Naive thymus-derived CD8-positive, alpha-beta T cell (primary cell): ENCODE measurements at regions not wholly inside any gene's neighbourhood (a gene's known extent, or its start where the extent isn't known, plus 50 kb on each side); places are given as distances from the start of the nearest gene placed in this dataset.

Experiments used
- ATAC-seq, 2 donors: fragments of 150-1000 bp; cut with Tn5 transposase in 1 of 2; sonication (Bioruptor Pico), chemical (Tn5 transposase) in 1 of 2; 1 replicate in 1 of 2; 2 replicates in 1 of 2; pipeline ENCODE4 v1.10.0; 2021; ENCODE audit warnings: mild to moderate bottlenecking in 2 of 2, moderate library complexity in 2 of 2
- POLR2A ChIA-PET: fragments of 350-600 bp; sonication (Branson Sonifier 250); formaldehyde crosslinking; loops from one replicate; lab custom pipeline; 2021; ENCODE audit warnings: antibody characterized with exemption; lab: Charles Lee
- DNase-seq, 10 donors: peaks; one replicate each; pipeline versions ENCODE4 v3.0.0 to v3.0.0-alpha.2; 2020 to 2022
- H3K27ac Mint-ChIP-seq, 10 donors: one replicate each; pipeline ENCODE4 v1.8.0; 2020 to 2022; ENCODE audit warnings: mild to moderate bottlenecking in 10 of 10, mixed read lengths in 10 of 10, moderate library complexity in 4 of 10, inconsistent platforms in 1 of 10
- H3K27me3 Mint-ChIP-seq, 5 donors: one replicate each; pipeline ENCODE4 v1.8.0; 2021 to 2022; ENCODE audit warnings: mixed read lengths in 5 of 5
- H3K36me3 Mint-ChIP-seq, 3 donors: one replicate each; pipeline ENCODE4 v1.8.0; 2020 to 2022; ENCODE audit warnings: mixed read lengths in 3 of 3, mild to moderate bottlenecking in 2 of 3, inconsistent platforms in 1 of 3
- H3K4me1 Mint-ChIP-seq, 4 donors: one replicate each; pipeline ENCODE4 v1.8.0; 2021 to 2022; ENCODE audit warnings: mixed read lengths in 4 of 4
- H3K4me3 Mint-ChIP-seq, 10 donors: one replicate each; pipeline ENCODE4 v1.8.0; 2020 to 2022; ENCODE audit warnings: mild to moderate bottlenecking in 10 of 10, mixed read lengths in 10 of 10, moderate library complexity in 6 of 10, inconsistent platforms in 1 of 10
- H3K9me3 Mint-ChIP-seq, 9 donors: one replicate each; pipeline ENCODE4 v1.8.0; 2020 to 2022; ENCODE audit warnings: mixed read lengths in 9 of 9, mild to moderate bottlenecking in 3 of 9, inconsistent platforms in 1 of 9, moderate library complexity in 1 of 9

DNA sequence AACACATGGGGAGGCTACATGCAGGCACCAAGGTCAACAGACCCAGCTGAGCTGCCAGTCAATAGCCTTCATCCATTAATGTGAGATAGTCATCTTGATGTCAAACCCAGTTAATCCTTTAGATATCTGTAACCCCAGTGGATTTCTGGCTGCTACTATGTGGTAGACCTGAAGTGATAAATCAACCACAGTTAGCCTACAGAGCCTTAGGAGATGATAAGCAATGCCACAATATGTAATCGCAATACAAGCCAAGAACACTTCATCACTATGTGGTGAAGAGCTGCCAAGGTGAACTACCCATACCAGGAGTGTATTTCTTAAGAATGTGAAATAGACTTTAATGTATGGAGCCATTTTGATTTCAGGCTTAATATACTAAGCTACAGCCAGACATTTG is 1175.5 kb downstream of the DTWD2 start:
- Mint-ChIP-seq H3K27me3 (no peaks in the 10 kb centered on the region), H3K27ac (no peak overlapping the region), H3K36me3 (peaks cover 0 to 7% (median 0%) of the 10 kb centered on the region in 3 donors), H3K4me3 (no peak overlapping the region), H3K9me3 (peaks cover 0 to 28% (median 10%) of the 10 kb centered on the region in 9 donors), H3K4me1 (no peaks in the 10 kb centered on the region)
- POLR2A ChIA-PET = no interaction called here
- ATAC-seq = no peak
- DNase-seq = no peak

DNA sequence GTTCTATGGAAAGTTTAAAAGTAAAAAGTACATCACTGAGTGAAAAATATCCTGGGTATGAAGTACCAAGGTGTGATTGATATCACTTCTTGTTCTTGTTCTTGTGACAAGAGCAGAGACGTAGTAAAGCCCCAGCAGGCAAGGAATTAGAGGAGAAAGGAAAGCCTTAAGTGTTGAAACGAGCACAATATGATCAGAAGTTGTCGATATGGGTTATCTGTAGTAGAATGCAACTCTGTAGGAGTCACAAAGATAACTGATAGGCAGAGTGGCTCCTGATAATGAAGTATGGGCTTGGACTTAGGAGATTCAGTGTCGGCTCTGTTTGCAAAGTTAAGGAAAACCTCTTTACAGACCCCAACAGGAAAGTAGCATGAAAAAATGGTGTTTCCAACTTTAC is 1179.1 kb downstream of the DTWD2 start:
- H3K27ac Mint-ChIP-seq = no peak overlapping the region

DNA sequence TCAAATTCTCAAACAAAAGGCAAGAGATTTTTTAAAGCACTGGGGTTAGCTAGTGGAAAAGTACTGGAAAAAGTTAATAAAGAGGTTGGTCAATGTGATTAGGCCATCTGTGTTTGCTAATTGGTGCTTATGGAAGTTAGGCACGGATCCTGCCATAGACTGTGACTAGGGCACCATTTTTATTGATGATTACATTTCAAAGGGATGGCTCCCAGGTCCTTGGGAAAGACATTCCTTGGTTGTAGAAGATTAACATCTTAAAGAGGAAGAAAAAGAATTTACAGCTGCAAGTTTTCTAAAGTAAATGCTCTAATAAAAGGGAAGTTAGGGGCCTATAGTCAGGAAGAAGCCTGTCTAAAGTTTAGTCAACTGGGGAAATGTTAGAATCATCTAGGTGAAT is 1183.3 kb downstream of the DTWD2 start:
- Mint-ChIP-seq H3K9me3 (peaks cover 0 to 29% (median 5%) of the 10 kb centered on the region in 9 donors), H3K4me1 (no peaks in the 10 kb centered on the region), H3K27me3 (no peaks in the 10 kb centered on the region), H3K27ac (no peak overlapping the region), H3K4me3 (no peak overlapping the region), H3K36me3 (no peaks in the 10 kb centered on the region)
- POLR2A ChIA-PET = no interaction called here
- DNase-seq = no peak
- no peak for ATAC-seq

More for the DNA sequence above, 1179.1 kb downstream of the DTWD2 start:
- POLR2A ChIA-PET = no interaction called here
- ATAC-seq (no peak), DNase-seq (no peak)
- H3K4me3 Mint-ChIP-seq = no peak overlapping the region
- no peaks in the 10 kb centered on the region for H3K27me3 Mint-ChIP-seq
- peaks cover 0 to 21% (median 5%) of the 10 kb centered on the region in 9 donors for H3K9me3 Mint-ChIP-seq
- H3K4me1 Mint-ChIP-seq = no peaks in the 10 kb centered on the region
- no peaks in the 10 kb centered on the region for H3K36me3 Mint-ChIP-seq

DNA sequence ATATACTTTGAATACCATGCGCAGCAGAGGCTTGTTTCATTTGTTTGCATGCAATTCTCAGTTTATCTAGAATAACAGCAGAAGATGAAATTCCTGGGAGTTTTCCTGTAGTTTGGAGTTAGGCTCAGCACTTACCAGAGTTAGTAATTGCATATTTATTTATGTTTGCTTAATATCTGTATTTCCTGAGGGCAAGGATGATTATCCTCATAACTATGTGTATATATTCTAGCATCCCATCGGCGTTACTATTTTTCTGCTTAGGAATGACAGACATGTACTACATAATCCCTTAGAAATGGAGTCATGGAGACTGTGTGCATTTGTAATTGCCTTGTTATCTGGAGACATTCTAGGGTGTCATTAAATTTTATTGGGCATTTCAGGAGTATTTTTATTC is 1184.8 kb downstream of the DTWD2 start:
- DNase-seq (no peak), ATAC-seq (no peak)
- POLR2A ChIA-PET = no interaction called here
- Mint-ChIP-seq H3K27ac (no peak overlapping the region), H3K4me3 (no peak overlapping the region), H3K27me3 (no peaks in the 10 kb centered on the region), H3K36me3 (no peaks in the 10 kb centered on the region), H3K9me3 (peaks cover 0 to 22% (median 4%) of the 10 kb centered on the region in 9 donors), H3K4me1 (no peaks in the 10 kb centered on the region)

DNA sequence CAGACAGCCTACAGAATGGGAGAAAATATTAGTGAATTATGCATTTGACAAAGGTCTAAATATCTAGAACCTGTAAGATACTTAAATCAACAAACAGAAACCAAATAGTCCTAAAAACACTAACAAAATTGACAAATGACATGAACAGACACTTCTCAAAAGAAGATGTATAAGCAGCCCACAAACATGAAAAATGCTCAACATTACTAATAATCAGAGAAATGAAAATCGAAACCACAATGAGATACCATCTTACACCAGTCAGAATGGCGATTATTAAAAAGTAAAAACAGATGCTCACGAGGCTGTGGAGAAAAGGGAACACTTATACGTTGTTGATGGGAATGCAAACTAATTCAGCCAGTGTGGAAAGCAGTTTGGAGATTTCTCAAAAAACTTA is 1186.8 kb downstream of the DTWD2 start:
- Mint-ChIP-seq H3K36me3 (no peaks in the 10 kb centered on the region), H3K9me3 (peaks cover 0 to 25% (median 4%) of the 10 kb centered on the region in 9 donors), H3K4me1 (no peaks in the 10 kb centered on the region), H3K27me3 (peaks cover 0 to 2% (median 0%) of the 10 kb centered on the region in 5 donors), H3K4me3 (no peak overlapping the region), H3K27ac (no peak overlapping the region)
- ATAC-seq (no peak), DNase-seq (no peak)
- POLR2A ChIA-PET = no interaction called here

DNA sequence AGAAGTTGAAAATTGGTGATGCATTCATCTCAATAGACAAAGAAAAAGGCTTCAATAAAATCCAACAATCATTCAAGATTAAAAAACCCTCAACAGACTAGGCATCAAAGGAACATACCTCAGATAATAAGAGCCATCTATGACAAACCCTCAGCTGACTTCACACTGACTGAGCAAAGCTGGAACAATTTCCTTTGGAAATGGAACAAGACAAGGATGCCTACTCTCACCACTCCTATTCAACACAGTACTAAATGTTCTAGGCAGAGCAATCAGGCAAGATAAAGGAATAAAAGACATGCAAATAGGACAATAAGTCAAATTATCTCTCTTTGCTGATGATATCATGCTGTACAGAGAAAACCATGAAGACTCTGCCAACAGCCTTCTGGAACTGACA is 1188.1 kb downstream of the DTWD2 start:
- ATAC-seq (no peak), DNase-seq (no peak)
- POLR2A ChIA-PET = no interaction called here
- Mint-ChIP-seq H3K27me3 (peaks cover 0 to 5% (median 0%) of the 10 kb centered on the region in 5 donors), H3K4me3 (no peak overlapping the region), H3K4me1 (no peaks in the 10 kb centered on the region), H3K9me3 (peaks cover 0 to 33% (median 4%) of the 10 kb centered on the region in 9 donors), H3K27ac (no peak overlapping the region), H3K36me3 (no peaks in the 10 kb centered on the region)

DNA sequence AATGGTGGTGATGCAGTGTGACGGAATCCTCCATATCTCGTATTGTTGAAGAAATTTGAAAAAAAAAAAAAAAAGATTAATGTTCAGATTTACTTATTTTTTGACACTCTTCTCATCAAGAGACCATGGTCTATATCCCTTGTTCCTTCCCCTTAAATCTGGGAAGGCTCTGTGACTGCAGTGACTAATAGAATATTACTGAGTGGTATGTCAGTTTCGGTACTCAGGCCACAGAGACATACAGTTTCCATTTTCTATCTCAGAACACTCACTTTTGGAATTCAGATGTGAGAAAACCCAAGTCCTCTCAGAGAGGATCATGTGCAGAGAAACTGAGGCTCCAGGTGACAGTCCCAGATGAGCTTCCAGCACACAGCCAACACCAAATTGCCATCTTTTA is 1193.5 kb downstream of the DTWD2 start:
- DNase-seq (no peak), ATAC-seq (no peak)
- no peaks in the 10 kb centered on the region for H3K36me3 Mint-ChIP-seq
- H3K27ac Mint-ChIP-seq = no peak overlapping the region
- peaks cover 0 to 5% (median 0%) of the 10 kb centered on the region in 5 donors for H3K27me3 Mint-ChIP-seq
- POLR2A ChIA-PET = no interaction called here
- H3K4me3 Mint-ChIP-seq = no peak overlapping the region
- no peaks in the 10 kb centered on the region for H3K4me1 Mint-ChIP-seq
- peaks cover 0 to 24% (median 0%) of the 10 kb centered on the region in 9 donors for H3K9me3 Mint-ChIP-seq

DNA sequence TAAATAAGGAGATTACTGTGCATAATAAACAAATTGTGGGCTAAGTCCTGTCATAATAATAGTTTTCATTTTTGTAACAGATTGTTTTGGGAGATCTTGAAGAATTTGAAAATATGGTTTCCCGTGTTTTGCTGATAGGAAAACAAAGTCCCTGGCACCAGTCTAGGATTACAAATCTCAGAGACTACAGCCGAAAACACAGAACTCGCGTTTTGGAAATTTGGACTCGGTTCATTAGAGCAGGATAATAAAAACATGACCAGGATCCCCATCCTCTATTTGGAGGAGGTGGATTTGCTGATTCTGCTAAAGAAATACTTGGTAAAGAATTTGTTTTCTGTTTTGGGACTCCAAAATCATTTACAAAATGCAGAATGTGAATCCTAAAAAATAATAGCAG is 1194.4 kb downstream of the DTWD2 start:
- Mint-ChIP-seq H3K9me3 (peaks cover 0 to 24% (median 0%) of the 10 kb centered on the region in 9 donors), H3K4me3 (no peak overlapping the region), H3K4me1 (no peaks in the 10 kb centered on the region), H3K27me3 (peaks cover 0 to 5% (median 0%) of the 10 kb centered on the region in 5 donors), H3K27ac (no peak overlapping the region), H3K36me3 (no peaks in the 10 kb centered on the region)
- POLR2A ChIA-PET = no interaction called here
- no peak for ATAC-seq
- DNase-seq = no peak

DNA sequence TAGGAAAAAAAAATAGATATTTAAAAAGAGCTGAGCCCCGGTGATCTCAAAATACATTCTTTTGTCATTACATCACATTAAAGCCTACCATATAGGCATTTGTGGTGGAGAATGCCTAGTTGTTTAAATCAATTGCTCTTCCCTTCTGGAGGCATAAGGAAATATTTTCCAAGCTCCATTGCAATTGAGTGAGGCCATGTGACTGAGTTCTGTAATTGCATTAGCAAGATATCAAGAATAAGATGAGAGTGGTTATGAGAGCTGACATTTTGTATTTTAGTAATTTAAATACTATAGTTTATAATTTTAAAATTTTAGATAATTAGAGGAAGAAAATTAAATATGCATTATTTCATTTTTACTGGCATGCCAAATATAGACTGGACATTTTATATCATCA is 1195.9 kb downstream of the DTWD2 start:
- Mint-ChIP-seq H3K27ac (no peak overlapping the region), H3K4me1 (no peaks in the 10 kb centered on the region), H3K36me3 (no peaks in the 10 kb centered on the region), H3K4me3 (no peak overlapping the region), H3K9me3 (peaks cover 0 to 24% (median 4%) of the 10 kb centered on the region in 9 donors), H3K27me3 (peaks cover 0 to 5% (median 0%) of the 10 kb centered on the region in 5 donors)
- DNase-seq (no peak), ATAC-seq (no peak)
- POLR2A ChIA-PET = no interaction called here

DNA sequence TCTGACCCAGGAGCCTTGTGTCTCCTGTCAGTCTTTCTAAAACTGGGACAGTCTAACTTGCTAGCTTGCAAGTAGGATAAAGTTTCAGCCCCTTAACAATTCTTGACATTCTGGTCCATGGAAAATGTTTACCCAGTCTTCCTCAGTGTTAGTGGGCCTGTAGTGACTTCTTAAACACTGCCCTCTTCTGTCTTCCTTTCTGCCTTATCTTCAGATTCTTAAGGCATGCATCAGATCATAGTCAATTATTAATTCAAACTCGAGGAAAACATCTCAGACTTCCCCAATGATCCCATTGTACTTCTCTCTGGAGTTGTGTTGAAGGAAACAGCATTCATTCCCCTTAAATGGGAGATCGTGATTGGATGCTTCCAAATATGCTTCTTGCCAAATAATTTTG is 1199.8 kb downstream of the DTWD2 start:
- POLR2A ChIA-PET = no interaction called here
- Mint-ChIP-seq H3K9me3 (peaks cover 0 to 15% (median 6%) of the 10 kb centered on the region in 9 donors), H3K27ac (no peak overlapping the region), H3K4me3 (no peak overlapping the region), H3K36me3 (no peaks in the 10 kb centered on the region), H3K27me3 (no peaks in the 10 kb centered on the region), H3K4me1 (no peaks in the 10 kb centered on the region)
- DNase-seq (no peak), ATAC-seq (no peak)

DNA sequence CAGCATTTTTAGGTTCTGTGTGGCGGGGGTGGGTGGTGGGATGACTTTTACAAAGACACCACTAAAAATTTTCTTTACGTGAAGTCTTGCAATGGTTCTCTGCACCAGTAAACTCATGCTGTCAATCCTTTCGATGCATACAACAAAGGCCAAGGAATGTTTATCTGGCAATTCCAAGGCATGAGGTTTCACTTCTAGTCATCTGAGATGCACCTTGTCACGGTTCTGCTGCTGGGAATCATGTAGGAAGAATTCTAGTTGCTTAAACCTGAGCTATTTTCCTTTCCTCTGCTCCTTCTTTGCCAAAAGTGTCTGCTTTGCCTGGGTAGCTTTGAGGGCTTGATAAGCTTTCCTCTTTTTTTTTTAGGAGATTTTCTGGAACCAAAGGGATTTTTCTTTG is 1204.5 kb upstream of the SEMA6A start:
- no peaks in the 10 kb centered on the region for H3K27me3 Mint-ChIP-seq
- H3K4me1 Mint-ChIP-seq = no peaks in the 10 kb centered on the region
- H3K36me3 Mint-ChIP-seq = no peaks in the 10 kb centered on the region
- POLR2A ChIA-PET = no interaction called here
- DNase-seq (no peak), ATAC-seq (no peak)
- no peak overlapping the region for H3K27ac Mint-ChIP-seq
- H3K9me3 Mint-ChIP-seq = peaks cover 0 to 20% (median 4%) of the 10 kb centered on the region in 9 donors
- H3K4me3 Mint-ChIP-seq = no peak overlapping the region

DNA sequence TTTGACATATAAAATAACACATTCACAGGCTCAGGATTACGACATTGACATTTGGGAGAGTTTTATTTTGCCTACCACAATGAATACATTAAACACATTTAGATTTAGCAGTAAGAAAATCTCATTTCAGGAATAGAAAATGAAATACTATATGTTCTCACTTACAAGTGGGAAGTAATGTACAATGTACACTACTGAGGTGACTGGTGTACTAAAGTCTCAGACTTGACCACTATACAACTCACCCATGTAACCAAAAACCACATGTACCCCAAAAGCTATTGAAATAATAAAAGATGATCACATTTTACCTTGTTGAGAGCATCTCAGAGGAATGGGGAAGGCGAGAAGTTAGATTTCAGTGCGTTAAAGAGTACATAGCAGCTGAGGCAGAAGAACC is 1202.4 kb upstream of the SEMA6A start:
- no peak for ATAC-seq
- Mint-ChIP-seq H3K4me3 (no peak overlapping the region), H3K27me3 (no peaks in the 10 kb centered on the region), H3K9me3 (peaks cover 0 to 26% (median 6%) of the 10 kb centered on the region in 9 donors), H3K4me1 (no peaks in the 10 kb centered on the region), H3K27ac (no peak overlapping the region), H3K36me3 (no peaks in the 10 kb centered on the region)
- POLR2A ChIA-PET = no interaction called here
- DNase-seq = no peak

DNA sequence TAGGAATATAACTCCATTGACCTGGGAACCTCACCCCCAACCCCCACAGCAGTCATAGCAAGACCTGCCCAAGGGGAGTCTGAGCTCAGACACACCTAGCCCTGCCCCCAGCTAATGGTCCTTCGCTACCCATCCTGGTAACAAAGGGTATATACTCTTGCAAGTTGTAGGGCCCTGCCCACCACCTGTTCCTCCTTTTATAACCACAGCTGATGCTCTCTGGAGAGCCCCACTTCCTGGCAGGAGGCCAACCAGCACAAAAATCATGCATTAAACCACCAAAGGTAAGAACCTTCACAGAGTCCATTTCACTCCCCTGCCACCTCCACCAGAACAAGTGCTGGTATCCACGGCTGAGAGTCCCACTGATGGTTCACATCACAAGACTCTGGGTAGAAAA is 1195.3 kb upstream of the SEMA6A start:
- no peaks in the 10 kb centered on the region for H3K36me3 Mint-ChIP-seq
- no peak overlapping the region for H3K27ac Mint-ChIP-seq
- H3K4me1 Mint-ChIP-seq = peaks cover 0 to 1% (median 0%) of the 10 kb centered on the region in 4 donors
- H3K9me3 Mint-ChIP-seq = peaks cover 0 to 50% (median 4%) of the 10 kb centered on the region in 9 donors
- no peak for ATAC-seq
- no peak for DNase-seq
- H3K4me3 Mint-ChIP-seq = no peak overlapping the region
- no peaks in the 10 kb centered on the region for H3K27me3 Mint-ChIP-seq
- POLR2A ChIA-PET = no interaction called here

DNA sequence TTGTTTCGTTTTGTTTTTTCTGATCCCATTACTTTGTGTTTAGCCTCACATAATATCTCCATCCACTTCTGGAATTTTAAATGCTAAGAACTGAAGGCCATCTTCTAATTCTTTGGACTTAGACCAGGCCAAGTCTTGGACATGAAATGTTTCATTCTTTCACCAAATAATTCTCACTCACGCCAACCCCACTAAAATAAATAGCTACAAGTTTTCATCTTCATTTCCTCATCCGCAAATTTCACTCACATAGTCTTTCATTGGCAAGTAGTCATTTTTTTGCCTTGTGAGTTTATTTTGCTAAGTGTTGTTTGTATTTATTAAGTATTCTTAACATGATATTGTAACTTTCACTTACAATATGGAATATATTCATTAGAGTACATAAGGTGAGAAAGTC is 1188.6 kb upstream of the SEMA6A start:
- Mint-ChIP-seq H3K4me3 (no peak overlapping the region), H3K27me3 (no peaks in the 10 kb centered on the region), H3K4me1 (no peaks in the 10 kb centered on the region), H3K36me3 (no peaks in the 10 kb centered on the region), H3K27ac (no peak overlapping the region), H3K9me3 (peaks cover 0 to 17% (median 0%) of the 10 kb centered on the region in 9 donors)
- POLR2A ChIA-PET = no interaction called here
- DNase-seq (no peak), ATAC-seq (no peak)
